Natural killer cell (primary cell): ENCODE measurements at regions not wholly inside any gene's neighbourhood (a gene's known extent, or its start where the extent isn't known, plus 50 kb on each side); places are given as distances from the start of the nearest gene placed in this dataset.

Experiments
- ATAC-seq, 3 donors: fragments of 150-1000 bp in 2 of 3; fragments of 200-7000 bp in 1 of 3; cut with Tn5 transposase; 1 replicate in 1 of 3; 2 replicates in 2 of 3; pipeline ENCODE4 v1.10.0; 2021; ENCODE audit warnings: mild to moderate bottlenecking in 2 of 3, moderate library complexity in 2 of 3
- DNase-seq, 2 donors: peaks; one replicate each; pipeline versions ENCODE4 v3.0.0 to v3.0.0-alpha.2; 2013 to 2021; ENCODE audit warnings: mixed read lengths in 1 of 2
- H3K27ac ChIP-seq: one replicate; pipeline ENCODE4 v1.5.1; 2013; ENCODE audit warnings: mild to moderate bottlenecking, low read length
- H3K27me3 ChIP-seq: one replicate; pipeline ENCODE4 v1.6.1; 2013; ENCODE audit warnings: low read length; ENCODE audit not compliant: control insufficient read depth, insufficient read depth
- H3K36me3 ChIP-seq: one replicate; pipeline ENCODE4 v1.6.1; 2013; ENCODE audit warnings: low read length; ENCODE audit not compliant: control insufficient read depth, insufficient read depth
- H3K4me1 ChIP-seq: one replicate; pipeline ENCODE4 v1.6.1; 2013; ENCODE audit warnings: low read length; ENCODE audit not compliant: control insufficient read depth, insufficient read depth
- H3K4me3 ChIP-seq: one replicate; pipeline ENCODE4 v1.5.1; 2013; ENCODE audit warnings: low read length
- H3K9me3 ChIP-seq: one replicate; pipeline ENCODE4 v1.6.1; 2013; ENCODE audit warnings: low read length; ENCODE audit not compliant: control insufficient read depth, insufficient read depth
- H3K27ac Mint-ChIP-seq, 2 donors: one replicate each; pipeline ENCODE4 v1.8.0; 2022; ENCODE audit warnings: mild to moderate bottlenecking in 2 of 2, mixed read lengths in 2 of 2, moderate library complexity in 1 of 2
- H3K27me3 Mint-ChIP-seq, 2 donors: one replicate each; pipeline ENCODE4 v1.8.0; 2022; ENCODE audit warnings: low read depth in 2 of 2, mixed read lengths in 2 of 2
- H3K36me3 Mint-ChIP-seq: one replicate; pipeline ENCODE4 v1.8.0; 2022; ENCODE audit warnings: mixed read lengths
- H3K4me1 Mint-ChIP-seq, 2 donors: one replicate each; pipeline ENCODE4 v1.8.0; 2022; ENCODE audit warnings: mixed read lengths in 2 of 2
- H3K4me3 Mint-ChIP-seq: one replicate; pipeline ENCODE4 v1.8.0; 2022; ENCODE audit warnings: mild to moderate bottlenecking, moderate library complexity, mixed read lengths
- H3K9me3 Mint-ChIP-seq, 2 donors: one replicate each; pipeline ENCODE4 v1.8.0; 2022; ENCODE audit warnings: mixed read lengths in 2 of 2
- WGBS: methylation state at CpG from one replicate; pipeline ENCODE4 v1.1.7; 2013; ENCODE audit warnings: missing lambda C conversion rate; ENCODE audit not compliant: insufficient coverage; 5-methylcytosine and 5-hydroxymethylcytosine counted together
- intact Hi-C: fragments of 100-400 bp; cut with micrococcal nuclease; formaldehyde crosslinking; loops from one replicate; pipeline ENCODE4 v1.14.2; 2022
- TF ChIP-seq, protein P1 (sequence below): fragments of 200-600 bp; IDR thresholded peaks from one replicate; pipeline ENCODE4 v1.8.0; 2022; ENCODE audit warnings: antibody characterized with exemption

DNA sequence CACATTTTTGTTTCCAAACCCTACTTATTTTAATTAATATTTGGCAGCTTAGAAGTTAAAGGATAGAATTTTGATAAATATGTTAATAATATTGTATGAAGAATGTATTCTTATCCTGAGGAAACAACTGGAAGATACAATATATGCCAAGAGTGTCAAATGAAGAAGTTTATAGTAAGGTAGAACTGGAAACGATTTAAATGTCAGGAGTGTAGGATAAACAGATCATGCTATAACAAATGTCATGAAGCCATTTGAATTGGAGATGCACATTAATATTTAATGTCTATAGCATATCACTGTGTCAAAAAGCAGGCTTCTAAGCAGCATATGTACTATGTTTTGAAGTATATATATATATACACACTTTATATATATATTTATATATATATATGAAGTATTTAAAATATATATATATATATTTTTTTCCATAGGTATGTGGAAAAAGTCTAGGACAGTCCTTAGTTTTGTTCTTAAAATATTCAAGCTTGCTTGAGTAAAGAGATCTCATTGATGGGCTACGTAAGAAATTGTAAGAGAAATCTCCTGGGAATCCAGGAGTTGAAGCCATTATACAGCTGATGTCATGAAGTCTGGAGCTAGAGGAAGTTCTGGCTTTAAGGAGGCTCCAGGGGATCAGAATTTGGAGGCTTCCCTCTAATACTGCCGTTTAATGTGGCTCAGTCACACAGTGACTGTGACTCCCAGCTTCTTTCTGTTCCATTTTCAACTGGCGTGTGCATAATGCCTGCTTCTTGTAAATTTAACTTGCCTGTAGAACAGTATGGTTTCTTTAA is 79.9 kb upstream of the MYCBP2 start:
- DNase-seq (no peak), ATAC-seq (no peak)
- Histone ChIP-seq H3K27ac (no peak overlapping the region), H3K36me3 (no peaks in the 10 kb centered on the region), H3K9me3 (no peaks in the 10 kb centered on the region), H3K4me3 (no peak overlapping the region), H3K4me1 (no peaks in the 10 kb centered on the region), H3K27me3 (no peaks in the 10 kb centered on the region)
- intact Hi-C loops, result no loop called here
- no peak overlapping the region for H3K27ac Mint-ChIP-seq
- TF ChIP-seq, protein P1, sequence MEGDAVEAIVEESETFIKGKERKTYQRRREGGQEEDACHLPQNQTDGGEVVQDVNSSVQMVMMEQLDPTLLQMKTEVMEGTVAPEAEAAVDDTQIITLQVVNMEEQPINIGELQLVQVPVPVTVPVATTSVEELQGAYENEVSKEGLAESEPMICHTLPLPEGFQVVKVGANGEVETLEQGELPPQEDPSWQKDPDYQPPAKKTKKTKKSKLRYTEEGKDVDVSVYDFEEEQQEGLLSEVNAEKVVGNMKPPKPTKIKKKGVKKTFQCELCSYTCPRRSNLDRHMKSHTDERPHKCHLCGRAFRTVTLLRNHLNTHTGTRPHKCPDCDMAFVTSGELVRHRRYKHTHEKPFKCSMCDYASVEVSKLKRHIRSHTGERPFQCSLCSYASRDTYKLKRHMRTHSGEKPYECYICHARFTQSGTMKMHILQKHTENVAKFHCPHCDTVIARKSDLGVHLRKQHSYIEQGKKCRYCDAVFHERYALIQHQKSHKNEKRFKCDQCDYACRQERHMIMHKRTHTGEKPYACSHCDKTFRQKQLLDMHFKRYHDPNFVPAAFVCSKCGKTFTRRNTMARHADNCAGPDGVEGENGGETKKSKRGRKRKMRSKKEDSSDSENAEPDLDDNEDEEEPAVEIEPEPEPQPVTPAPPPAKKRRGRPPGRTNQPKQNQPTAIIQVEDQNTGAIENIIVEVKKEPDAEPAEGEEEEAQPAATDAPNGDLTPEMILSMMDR, result no peak
- H3K4me3 Mint-ChIP-seq, result no peak overlapping the region
- H3K4me1 Mint-ChIP-seq, result no peaks in the 10 kb centered on the region
- no peaks in the 10 kb centered on the region for H3K36me3 Mint-ChIP-seq
- no peaks in the 10 kb centered on the region for H3K27me3 Mint-ChIP-seq
- WGBS, result 91% methylated on average over 4 of the region's 4 CpGs
- H3K9me3 Mint-ChIP-seq, result no peaks in the 10 kb centered on the region

DNA sequence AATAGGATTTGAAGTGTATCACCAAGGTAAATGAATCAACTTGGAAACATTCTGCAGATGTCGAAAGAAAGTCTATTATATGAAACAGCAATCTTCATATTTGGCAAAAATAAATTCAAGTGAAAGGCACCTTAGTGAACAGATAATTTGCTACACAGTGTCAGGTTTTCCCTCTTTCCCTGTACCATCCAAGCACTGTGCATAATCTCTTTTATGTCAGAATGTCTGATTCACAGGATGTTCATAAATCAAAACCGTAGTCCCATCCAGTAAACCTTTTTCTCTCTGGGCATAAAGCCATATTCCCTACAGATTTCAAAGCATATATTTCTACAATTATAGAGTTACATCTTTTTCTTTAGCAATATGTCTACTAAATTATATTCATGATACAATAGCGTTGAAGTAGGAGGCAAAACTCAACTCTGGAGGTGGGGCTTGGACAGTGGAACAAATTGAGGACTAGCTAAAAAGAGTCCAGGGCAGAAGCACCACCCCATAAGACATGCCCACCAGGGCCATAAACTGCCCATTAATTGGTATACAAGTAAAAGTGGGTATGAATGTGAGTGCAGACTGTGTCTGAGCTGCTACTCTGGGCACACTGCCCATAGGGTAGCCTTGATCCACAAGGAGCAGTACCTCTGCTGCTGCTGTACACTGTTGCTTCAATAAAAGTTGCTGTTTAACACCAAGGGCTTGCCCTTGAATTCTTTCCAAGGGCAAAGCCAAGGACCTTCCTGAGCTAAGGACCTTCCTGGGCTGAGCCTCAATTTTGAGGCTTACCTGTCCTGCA is 72.1 kb upstream of the MYCBP2 start:
- Histone ChIP-seq H3K27me3 (peaks cover 6% of the 10 kb centered on the region), H3K4me1 (no peaks in the 10 kb centered on the region), H3K27ac (no peak overlapping the region), H3K9me3 (no peaks in the 10 kb centered on the region), H3K36me3 (no peaks in the 10 kb centered on the region), H3K4me3 (no peak overlapping the region)
- TF ChIP-seq, protein P1, result no peak
- Mint-ChIP-seq H3K27me3 (peaks cover 7 to 31% of the 10 kb centered on the region in 2 donors), H3K4me3 (no peak overlapping the region), H3K36me3 (no peaks in the 10 kb centered on the region), H3K9me3 (no peaks in the 10 kb centered on the region), H3K27ac (no peak overlapping the region), H3K4me1 (no peaks in the 10 kb centered on the region)
- no peak for DNase-seq
- ATAC-seq, result no peak
- 100% methylated on average over 2 of the region's 3 CpGs for WGBS
- intact Hi-C loops, result no loop called here

DNA sequence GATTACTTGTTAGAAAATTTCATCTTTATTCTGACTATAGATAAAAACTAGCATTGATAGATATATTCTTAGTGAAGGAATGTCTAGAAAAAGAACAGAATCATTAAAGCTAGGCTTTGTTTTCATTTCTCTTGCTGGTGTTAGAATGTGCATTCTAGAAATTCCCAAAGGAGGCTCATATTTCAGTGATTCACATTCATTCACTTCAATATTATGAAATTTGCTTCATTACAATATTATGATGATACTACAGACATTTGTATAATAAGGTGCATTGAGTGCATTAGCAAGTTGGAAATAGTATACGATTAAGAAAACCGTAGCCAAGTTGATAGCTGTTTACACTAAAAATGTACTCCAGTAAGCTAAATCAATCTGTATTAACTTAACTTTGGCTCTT is 70.7 kb upstream of the MYCBP2 start:
- peaks cover 9 to 10% of the 10 kb centered on the region in 2 donors for H3K4me1 Mint-ChIP-seq
- Histone ChIP-seq H3K9me3 (no peaks in the 10 kb centered on the region), H3K4me3 (no peak overlapping the region), H3K27me3 (peaks cover 6% of the 10 kb centered on the region), H3K4me1 (no peaks in the 10 kb centered on the region), H3K27ac (no peak overlapping the region), H3K36me3 (no peaks in the 10 kb centered on the region)
- WGBS, result no CpG with 5 or more reads among the region's 2 CpGs
- H3K4me3 Mint-ChIP-seq, result no peak overlapping the region
- H3K27ac Mint-ChIP-seq, result no peak overlapping the region
- no peaks in the 10 kb centered on the region for H3K9me3 Mint-ChIP-seq
- intact Hi-C loops, result no loop called here
- ATAC-seq (no peak), DNase-seq (no peak)
- no peaks in the 10 kb centered on the region for H3K36me3 Mint-ChIP-seq
- TF ChIP-seq, protein P1, result no peak
- peaks cover 7 to 31% of the 10 kb centered on the region in 2 donors for H3K27me3 Mint-ChIP-seq
